ENCODE measurements at regions not wholly inside any gene's neighbourhood (a gene's known extent, or its start where the extent isn't known, plus 50 kb on each side); places are given as distances from the start of the nearest gene placed in this dataset.

DNA sequence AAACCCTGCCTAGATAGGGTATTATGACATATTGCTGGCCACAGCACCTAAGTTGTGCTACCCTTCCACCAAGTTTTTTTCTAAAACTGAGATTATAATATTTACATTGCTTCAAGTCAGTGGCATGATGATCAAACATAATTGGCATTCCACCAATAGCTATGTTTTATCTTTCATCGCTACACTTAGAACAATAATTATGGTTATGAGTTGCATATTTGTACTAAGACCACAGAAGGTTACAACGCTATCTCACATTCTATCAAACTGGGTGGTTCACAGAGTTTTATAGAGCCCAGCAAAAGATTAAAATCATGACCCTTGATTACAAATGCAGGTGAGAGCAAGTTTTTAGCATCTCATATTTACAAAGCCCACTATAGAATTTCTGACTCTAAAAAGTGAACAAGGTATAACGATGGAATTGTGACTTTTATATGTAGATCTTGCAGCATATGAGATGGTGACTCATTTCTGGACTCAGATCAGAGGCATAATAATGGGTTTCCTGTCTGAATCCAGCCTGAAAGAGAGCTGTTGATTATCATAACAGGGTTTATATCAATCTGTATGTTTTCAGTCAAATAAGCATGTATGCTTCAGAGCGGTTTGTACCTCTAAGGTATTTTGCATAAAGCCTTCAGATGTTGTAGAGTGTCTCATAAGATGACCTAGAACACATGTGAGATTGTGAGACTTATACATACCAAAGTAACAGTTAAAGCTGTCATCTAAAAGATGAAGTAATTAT, 847.2 kb upstream of the TSPY4 start:
- no peaks in the 10 kb centered on the region for H4K20me1 ChIP-seq (ENCODE audit: control insufficient read depth, insufficient read depth, low read length, poor library complexity, severe bottlenecking)
- no peaks in the 10 kb centered on the region for H3K36me3 ChIP-seq (replicated peaks in 1 of 2; ENCODE audit: control extremely low read depth in 1 of 2, control insufficient read depth in 1 of 2, extremely low read depth in 1 of 2, insufficient read depth in 2 of 2, low read length in 1 of 2)
- H3K9me3 ChIP-seq (ENCODE audit: control extremely low read depth in 1 of 3, control insufficient read depth in 2 of 3, insufficient read depth in 1 of 3, low read length in 2 of 3): peaks cover 0 to 1% (median 0%) of the 10 kb centered on the region in 3 donors
- no peak overlapping the region for H3K4me2 ChIP-seq (replicated peaks; ENCODE audit: low read depth, low read length, poor library complexity, severe bottlenecking)
- H3K4me3 ChIP-seq (ENCODE audit: control extremely low read depth in 1 of 5, extremely low read depth in 1 of 5, insufficient read depth in 1 of 5, low read depth in 2 of 5, low read length in 4 of 5): no peak overlapping the region
- no peak for TF ChIP-seq EZH2 (IDR thresholded peaks at IDR 0.05; ENCODE audit: borderline replicate concordance, insufficient read depth, low read depth, low read length, poor library complexity, severe bottlenecking)
- TF ChIP-seq, protein P1, sequence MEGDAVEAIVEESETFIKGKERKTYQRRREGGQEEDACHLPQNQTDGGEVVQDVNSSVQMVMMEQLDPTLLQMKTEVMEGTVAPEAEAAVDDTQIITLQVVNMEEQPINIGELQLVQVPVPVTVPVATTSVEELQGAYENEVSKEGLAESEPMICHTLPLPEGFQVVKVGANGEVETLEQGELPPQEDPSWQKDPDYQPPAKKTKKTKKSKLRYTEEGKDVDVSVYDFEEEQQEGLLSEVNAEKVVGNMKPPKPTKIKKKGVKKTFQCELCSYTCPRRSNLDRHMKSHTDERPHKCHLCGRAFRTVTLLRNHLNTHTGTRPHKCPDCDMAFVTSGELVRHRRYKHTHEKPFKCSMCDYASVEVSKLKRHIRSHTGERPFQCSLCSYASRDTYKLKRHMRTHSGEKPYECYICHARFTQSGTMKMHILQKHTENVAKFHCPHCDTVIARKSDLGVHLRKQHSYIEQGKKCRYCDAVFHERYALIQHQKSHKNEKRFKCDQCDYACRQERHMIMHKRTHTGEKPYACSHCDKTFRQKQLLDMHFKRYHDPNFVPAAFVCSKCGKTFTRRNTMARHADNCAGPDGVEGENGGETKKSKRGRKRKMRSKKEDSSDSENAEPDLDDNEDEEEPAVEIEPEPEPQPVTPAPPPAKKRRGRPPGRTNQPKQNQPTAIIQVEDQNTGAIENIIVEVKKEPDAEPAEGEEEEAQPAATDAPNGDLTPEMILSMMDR (IDR thresholded peaks at IDR 0.05): no peak
- H2AFZ ChIP-seq (ENCODE audit: insufficient read depth, low read depth, low read length, poor library complexity, severe bottlenecking): no peak overlapping the region
- H3K9ac ChIP-seq (ENCODE audit: low read length): no peak overlapping the region
- Mint-ChIP-seq H3K4me3 (no peak overlapping the region), H3K4me1 (no peaks in the 10 kb centered on the region), H3K27me3 (no peaks in the 10 kb centered on the region), H3K9me3 (ENCODE audit: insufficient read depth) (peaks cover 3% of the 10 kb centered on the region), H3K27ac (no peak overlapping the region)
- H3K27ac ChIP-seq (ENCODE audit: low read length in 2 of 2): no peak overlapping the region
- DNase-seq (no peak), ATAC-seq (ENCODE audit: low read depth) (no peak)
- H3K27me3 ChIP-seq (replicated peaks in 1 of 4; ENCODE audit: control extremely low read depth in 1 of 4, control insufficient read depth in 3 of 4, insufficient read depth in 4 of 4, low read length in 3 of 4): no peaks in the 10 kb centered on the region
- CTCF ChIA-PET: no interaction called here
- WGBS (ENCODE audit: insufficient coverage): 80% methylated on average over 1 of the region's 4 CpGs
- no peaks in the 10 kb centered on the region for H3K79me2 ChIP-seq (ENCODE audit: control insufficient read depth, insufficient read depth, low read length)
- intact Hi-C loops (cut with micrococcal nuclease): no loop called here
- H3K4me1 ChIP-seq (ENCODE audit: control insufficient read depth in 2 of 2, insufficient read depth in 2 of 2, low read length in 2 of 2): no peaks in the 10 kb centered on the region
- POLR2A ChIA-PET: no interaction called here

DNA sequence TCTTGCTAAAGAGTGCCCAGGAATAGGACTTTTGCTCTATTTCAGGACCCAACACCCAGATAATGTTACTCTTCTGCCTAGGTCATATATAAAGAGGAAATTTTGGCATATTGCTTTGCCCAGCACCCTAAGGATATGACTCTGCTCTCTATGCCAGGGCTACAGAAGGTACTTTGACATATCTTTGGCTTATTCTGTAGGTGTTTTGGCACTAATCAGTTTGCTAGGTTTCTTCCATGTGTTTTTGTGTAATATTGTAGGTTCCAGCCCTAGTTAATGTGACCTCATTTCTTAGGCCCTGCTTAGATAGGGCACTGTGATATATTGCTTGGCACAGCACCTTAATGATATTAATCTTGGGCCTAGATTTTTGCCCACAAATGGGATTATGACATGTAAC, 842.9 kb upstream of the TSPY4 start:
- no peak overlapping the region for H2AFZ ChIP-seq (ENCODE audit: insufficient read depth, low read depth, low read length, poor library complexity, severe bottlenecking)
- H4K20me1 ChIP-seq (ENCODE audit: control insufficient read depth, insufficient read depth, low read length, poor library complexity, severe bottlenecking): no peaks in the 10 kb centered on the region
- no peak for TF ChIP-seq EZH2 (IDR thresholded peaks at IDR 0.05; ENCODE audit: borderline replicate concordance, insufficient read depth, low read depth, low read length, poor library complexity, severe bottlenecking)
- TF ChIP-seq, protein P1 (IDR thresholded peaks at IDR 0.05): no peak
- no peak overlapping the region for H3K4me3 ChIP-seq (ENCODE audit: control extremely low read depth in 1 of 5, extremely low read depth in 1 of 5, insufficient read depth in 1 of 5, low read depth in 2 of 5, low read length in 4 of 5)
- no peaks in the 10 kb centered on the region for H3K9me3 ChIP-seq (ENCODE audit: control extremely low read depth in 1 of 3, control insufficient read depth in 2 of 3, insufficient read depth in 1 of 3, low read length in 2 of 3)
- H3K79me2 ChIP-seq (ENCODE audit: control insufficient read depth, insufficient read depth, low read length): no peaks in the 10 kb centered on the region
- ChIA-PET POLR2A (no interaction called here), CTCF (no interaction called here)
- no peaks in the 10 kb centered on the region for H3K27me3 ChIP-seq (replicated peaks in 1 of 4; ENCODE audit: control extremely low read depth in 1 of 4, control insufficient read depth in 3 of 4, insufficient read depth in 4 of 4, low read length in 3 of 4)
- intact Hi-C loops (cut with micrococcal nuclease): no loop called here
- H3K27ac ChIP-seq (ENCODE audit: low read length in 2 of 2): no peak overlapping the region
- Mint-ChIP-seq H3K27me3 (no peaks in the 10 kb centered on the region), H3K4me1 (no peaks in the 10 kb centered on the region), H3K9me3 (ENCODE audit: insufficient read depth) (no peaks in the 10 kb centered on the region), H3K27ac (no peak overlapping the region), H3K4me3 (no peak overlapping the region)
- DNase-seq (no peak), ATAC-seq (ENCODE audit: low read depth) (no peak)
- no peaks in the 10 kb centered on the region for H3K4me1 ChIP-seq (ENCODE audit: control insufficient read depth in 2 of 2, insufficient read depth in 2 of 2, low read length in 2 of 2)
- no peak overlapping the region for H3K4me2 ChIP-seq (replicated peaks; ENCODE audit: low read depth, low read length, poor library complexity, severe bottlenecking)
- H3K36me3 ChIP-seq (replicated peaks in 1 of 2; ENCODE audit: control extremely low read depth in 1 of 2, control insufficient read depth in 1 of 2, extremely low read depth in 1 of 2, insufficient read depth in 2 of 2, low read length in 1 of 2): no peaks in the 10 kb centered on the region
- H3K9ac ChIP-seq (ENCODE audit: low read length): no peak overlapping the region
